Activated effector memory CD4-positive, alpha-beta T cell treated with Interleukin-2 at 50 U/mL for 16 hours (primary cell): ENCODE measurements at regions not wholly inside any gene's neighbourhood (a gene's known extent, or its start where the extent isn't known, plus 50 kb on each side); places are given as distances from the start of the nearest gene placed in this dataset.

Experiments
- DNase-seq: peaks from one replicate; pipeline ENCODE4 v3.0.0-alpha.2; 2020

GRCh38 chr3:59698091-59698490, 648.3 kb upstream of the CFAP20DC start:
- DNase-seq = no peak

GRCh38 chr3:59696783-59697182, 647.0 kb upstream of the CFAP20DC start:
- DNase-seq = no peak

GRCh38 chr3:59695860-59696259, 646.0 kb upstream of the CFAP20DC start:
- no peak for DNase-seq

- DNase-seq = no peak
Measured at GRCh38 chr3:59692117-59692516, 642.3 kb upstream of the CFAP20DC start.

DNA sequence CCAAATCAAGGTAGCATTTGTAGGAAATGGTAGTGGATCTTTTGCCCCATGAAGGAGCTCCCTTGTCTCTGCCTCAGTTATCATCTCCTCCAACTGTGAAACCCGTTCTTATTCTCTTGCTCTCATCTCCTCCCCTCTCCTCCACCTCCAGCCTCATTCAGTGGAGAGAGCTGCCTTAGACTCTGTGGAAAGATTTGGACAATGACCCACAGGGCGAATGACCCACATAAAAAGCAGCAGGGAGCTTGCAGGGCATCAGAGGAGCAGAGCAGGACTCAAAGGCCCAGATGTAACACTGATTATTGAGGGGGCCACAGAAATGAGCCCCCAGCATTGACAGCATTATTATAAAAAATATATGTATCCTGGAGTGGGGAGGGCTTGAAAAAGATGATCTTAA, 641.1 kb upstream of the CFAP20DC start:
- no peak for DNase-seq

GRCh38 chr3:59688636-59689035, 638.8 kb upstream of the CFAP20DC start:
- DNase-seq = no peak

GRCh38 chr3:59685432-59685831, 635.6 kb upstream of the CFAP20DC start:
- no peak for DNase-seq

DNA sequence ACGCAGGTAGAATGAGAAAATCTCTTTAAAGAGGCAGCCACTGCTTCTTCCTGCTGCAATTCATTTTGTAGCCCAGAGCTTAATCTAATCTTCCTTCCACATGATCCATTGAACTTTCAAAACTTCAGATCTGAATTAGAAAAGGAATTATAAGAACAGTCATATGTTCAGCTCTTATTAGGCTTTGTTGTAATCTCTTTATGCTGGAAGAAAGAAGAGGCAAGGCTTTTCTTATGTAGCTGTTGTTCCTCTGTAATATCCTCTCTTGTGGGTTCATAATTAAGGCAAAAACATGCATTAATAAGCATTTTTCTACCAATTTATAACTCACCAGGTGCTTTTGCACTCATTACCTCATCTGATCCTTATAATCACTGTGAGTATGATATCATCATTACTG, 634.9 kb upstream of the CFAP20DC start:
- no peak for DNase-seq

DNA sequence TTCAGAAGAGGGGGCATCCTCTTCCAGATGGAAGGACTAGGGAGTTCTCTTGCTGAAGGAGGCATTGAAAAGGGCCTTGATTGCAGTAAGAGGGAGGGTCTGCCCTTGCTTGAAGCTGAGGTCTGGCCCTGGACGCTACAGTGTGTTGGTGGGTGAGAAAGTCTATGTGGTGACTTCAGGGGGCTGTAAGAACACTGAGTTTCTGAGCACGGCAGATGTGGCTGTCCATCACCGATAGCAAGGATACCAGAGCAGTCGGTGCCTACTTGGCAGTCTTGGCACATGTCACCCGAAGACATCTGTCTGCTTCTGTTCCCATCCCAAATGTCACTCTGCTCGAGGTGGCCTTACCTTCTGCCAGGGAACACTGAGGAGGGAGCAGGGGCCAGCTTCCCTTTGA, 631.1 kb upstream of the CFAP20DC start:
- no peak for DNase-seq

DNA sequence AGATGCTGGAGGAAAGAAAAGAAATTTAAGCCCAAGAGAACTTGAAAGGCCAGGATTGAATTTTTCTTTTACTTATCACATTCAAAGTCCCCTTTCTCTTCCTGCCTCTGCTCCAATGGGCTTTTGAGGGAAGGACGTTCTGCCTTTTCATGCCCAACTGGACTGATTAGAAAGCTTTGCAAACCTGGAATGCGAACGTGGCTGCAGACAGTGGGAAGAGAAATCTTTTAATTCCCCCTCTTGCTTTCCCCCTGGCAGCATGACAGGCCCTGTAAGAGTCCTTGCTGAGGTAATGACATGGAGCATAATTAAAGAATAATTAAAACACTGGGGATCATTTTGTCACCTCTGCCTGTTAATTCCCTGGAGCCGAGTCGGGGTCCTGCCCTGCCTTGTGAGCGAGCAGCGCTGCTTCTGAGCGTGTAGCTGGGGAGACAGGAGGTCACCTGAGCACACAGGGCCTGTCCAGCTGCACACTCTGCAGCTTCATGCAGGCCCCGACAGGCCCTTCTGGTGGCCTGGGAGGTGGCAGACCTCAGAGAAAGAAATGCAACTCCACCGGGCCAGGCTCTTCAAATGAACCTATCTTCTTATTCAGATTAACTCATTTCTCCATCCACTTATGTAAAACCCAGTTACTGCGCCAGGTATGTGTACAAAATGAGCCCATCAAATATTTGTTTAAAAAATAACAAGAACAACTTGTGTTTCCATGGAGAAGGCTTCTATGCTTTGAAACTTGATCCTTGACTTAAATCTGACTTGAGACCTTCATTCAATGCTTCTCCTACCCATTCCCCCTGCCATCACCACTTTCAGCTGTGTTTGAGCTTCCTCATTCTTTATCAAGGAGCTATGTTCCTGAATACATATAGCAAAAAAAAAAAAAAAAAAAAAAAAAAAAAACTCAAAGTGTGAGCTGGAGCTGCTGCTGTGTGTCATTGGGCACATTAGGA, 628.2 kb upstream of the CFAP20DC start:
- DNase-seq = no peak

DNA sequence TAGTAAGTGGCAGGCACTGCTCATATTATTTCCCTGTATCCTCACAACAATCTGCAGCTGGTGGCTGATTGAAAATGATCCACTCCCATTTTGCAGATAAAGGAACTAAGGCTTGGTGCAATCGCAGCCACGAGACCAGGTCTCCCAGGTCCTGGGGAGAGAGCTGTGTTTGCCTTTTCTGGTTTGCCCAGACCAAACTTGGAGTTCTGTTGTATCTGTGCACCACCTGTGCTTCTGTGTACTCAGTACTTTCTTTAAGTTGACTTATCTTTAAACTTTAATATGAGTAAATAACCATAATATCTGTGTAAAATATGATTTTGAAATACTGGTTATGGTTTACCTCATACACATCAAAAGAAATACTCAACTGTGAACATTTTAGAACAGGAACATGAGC, 625.7 kb upstream of the CFAP20DC start:
- DNase-seq = no peak

- no peak for DNase-seq
Measured at GRCh38 chr3:59663076-59663850, 613.4 kb upstream of the CFAP20DC start.

GRCh38 chr3:59660852-59661625, 611.2 kb upstream of the CFAP20DC start:
- DNase-seq = no peak

DNA sequence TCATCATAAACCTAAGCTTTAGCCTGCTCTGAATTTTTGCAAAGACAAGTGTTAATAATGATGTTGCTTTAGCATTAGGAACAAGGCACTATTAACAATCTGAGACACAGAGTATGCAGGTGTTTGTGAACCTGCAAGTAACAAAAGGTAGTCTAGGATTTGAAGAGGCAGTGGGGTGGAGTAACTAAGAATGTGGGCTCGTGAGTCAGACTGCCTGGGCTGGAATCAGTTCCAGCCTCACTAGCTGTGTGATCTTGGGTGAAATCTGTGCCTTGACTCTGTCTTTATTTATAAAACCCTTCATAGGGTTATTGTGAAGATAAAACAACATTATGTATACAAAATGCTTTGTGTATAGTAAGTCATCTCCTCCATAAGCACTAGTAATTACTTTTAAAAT, 610.6 kb upstream of the CFAP20DC start:
- no peak for DNase-seq

GRCh38 chr3:59659755-59660154, 609.9 kb upstream of the CFAP20DC start:
- no peak for DNase-seq

GRCh38 chr3:59658866-59659265, 609.0 kb upstream of the CFAP20DC start:
- no peak for DNase-seq

DNA sequence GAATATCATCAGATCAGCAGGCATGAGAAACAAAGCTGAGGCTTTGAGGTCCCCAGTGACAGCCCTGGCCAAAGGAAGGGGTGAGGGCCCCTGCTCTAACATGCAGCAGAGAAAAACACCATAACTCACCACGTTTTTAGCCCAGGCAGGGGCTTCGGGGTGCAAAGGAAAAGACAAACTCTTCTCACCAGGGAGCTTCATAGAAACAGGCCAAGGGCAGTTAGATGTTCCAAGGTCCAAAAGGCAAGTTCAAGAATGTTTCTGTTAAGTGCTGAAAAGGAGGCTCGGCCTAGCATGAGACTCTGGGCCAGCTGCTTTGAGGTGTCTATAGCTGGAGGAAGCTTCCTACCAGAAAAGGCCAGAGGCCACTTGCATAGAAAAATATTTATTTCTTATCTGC, 608.4 kb upstream of the CFAP20DC start:
- no peak for DNase-seq

DNA sequence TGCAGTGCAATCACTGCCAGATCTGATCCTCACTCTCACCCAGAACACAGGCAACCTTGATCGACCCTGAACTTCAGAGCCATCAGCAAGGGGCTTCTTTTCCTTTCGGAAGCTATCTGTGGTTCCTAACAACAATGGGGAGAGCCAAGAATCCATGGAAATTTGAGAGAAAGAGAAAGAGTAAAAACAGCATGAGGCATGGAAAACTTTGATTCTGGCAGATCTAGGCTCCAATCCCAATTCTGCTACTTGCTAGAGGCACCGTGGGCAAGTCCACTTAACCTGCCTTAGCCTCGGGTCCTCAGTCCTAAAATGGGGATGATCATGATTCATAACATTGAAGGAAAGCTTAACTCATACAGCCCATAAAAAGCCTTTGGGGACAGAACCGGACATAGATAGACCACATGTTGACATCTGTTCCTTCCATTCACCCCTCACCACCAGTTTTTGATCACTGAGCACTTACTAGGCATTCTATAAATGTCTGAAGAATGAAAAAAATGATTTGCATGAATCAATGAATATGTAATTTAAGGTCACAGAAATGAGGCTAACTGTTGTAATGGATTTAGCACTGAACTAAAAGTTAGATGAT, 605.7 kb upstream of the CFAP20DC start:
- no peak for DNase-seq

DNA sequence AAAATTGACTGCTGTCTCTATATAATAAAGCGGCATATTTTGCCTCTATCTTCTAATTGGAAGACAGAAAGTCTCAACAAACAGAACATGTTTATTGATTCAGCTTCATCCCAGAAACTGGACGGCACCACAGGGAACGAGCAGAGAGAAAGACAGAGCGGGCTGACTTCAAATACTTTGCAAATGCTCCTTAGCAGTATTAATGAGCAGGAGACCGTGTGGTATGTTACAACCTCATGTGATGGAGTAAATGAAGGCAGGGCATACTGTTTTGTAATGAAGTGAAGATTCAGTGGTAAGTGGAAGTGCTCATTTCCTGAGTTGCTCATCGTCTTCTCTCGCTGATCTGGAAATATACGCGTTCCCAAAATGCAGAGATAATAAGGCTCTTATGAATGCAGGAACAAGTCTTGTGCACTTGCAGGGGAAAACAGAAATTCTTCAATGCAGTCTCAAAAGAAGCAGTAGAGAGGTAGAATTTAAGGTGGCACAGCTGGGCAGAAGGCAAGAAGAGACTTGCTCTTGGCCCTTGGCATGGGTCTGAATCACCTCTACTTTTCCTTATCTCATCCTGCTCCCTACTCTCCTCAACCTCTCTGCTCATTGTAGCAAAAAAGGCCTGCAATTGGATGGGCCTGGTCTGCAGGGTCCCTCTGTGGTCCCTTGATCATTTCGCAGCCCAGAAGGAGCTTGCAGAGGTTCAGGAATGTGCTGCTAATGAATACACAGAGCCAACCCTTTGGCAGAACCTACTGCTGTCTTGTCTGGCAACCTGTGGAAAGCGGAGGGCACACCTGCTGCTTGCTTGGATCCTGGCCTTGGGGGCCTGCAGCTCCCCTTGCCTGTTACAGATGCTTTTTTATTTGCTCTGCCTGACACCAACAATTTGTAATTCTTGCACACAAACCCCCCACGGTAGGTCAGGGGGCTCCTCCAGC, 604.9 kb upstream of the CFAP20DC start:
- DNase-seq = no peak

- DNase-seq = no peak
Measured at GRCh38 chr3:59654123-59654479, 604.3 kb upstream of the CFAP20DC start.

GRCh38 chr3:59653405-59654122, 603.7 kb upstream of the CFAP20DC start:
- no peak for DNase-seq
